ENCODE measurements at regions not wholly inside any gene's neighbourhood (a gene's known extent, or its start where the extent isn't known, plus 50 kb on each side); places are given as distances from the start of the nearest gene placed in this dataset.

DNA sequence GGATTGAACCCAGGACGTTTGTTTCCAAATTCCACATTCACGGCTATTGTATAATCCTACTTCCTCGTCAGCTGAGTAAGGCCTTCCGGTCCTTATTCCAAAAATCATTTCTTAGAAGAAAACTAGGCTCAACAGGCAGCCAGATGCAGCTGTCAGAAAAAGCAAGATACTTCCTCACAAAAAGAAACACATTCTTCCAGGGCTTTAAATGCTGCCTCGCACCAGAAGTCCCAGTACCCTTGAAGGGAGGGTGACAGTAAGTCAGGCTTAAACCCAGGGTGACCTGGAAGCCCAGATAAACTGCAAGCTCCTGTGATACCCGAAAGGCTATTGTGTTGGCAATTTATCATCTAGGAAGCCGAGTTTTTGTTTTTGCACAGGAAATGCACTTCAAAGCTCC, 414.0 kb downstream of the NFIB start:
- peaks cover 39% of the 10 kb centered on the region for H3K4me1 Mint-ChIP-seq (ENCODE audit: unreplicated experiment)
- TF ChIP-seq, protein P1, sequence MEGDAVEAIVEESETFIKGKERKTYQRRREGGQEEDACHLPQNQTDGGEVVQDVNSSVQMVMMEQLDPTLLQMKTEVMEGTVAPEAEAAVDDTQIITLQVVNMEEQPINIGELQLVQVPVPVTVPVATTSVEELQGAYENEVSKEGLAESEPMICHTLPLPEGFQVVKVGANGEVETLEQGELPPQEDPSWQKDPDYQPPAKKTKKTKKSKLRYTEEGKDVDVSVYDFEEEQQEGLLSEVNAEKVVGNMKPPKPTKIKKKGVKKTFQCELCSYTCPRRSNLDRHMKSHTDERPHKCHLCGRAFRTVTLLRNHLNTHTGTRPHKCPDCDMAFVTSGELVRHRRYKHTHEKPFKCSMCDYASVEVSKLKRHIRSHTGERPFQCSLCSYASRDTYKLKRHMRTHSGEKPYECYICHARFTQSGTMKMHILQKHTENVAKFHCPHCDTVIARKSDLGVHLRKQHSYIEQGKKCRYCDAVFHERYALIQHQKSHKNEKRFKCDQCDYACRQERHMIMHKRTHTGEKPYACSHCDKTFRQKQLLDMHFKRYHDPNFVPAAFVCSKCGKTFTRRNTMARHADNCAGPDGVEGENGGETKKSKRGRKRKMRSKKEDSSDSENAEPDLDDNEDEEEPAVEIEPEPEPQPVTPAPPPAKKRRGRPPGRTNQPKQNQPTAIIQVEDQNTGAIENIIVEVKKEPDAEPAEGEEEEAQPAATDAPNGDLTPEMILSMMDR (conservative IDR thresholded peaks at IDR 0.05) = no peak
- DNase-seq (ENCODE audit: extremely low spot score, unreplicated experiment) = no peak

DNA sequence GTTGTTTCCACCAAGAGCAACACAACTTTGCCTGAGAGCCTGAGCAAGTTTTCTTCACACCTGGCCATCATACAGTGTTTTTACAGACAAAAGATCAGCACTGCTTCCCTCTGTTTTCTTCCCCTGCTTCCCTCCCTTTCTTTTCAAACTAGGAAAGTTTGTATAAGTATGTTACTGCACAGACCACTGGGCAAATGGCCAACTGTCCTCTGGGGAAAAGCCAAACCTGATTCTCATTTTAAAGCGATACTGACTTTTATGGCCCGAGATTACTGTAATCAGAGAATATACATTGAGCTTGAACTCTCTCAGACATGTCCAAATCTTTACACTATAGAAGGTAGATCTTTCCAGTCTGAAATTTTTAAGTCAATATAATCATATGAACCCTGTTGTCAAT, 415.0 kb downstream of the NFIB start:
- Mint-ChIP-seq H3K27ac (no peak overlapping the region), H3K36me3 (no peaks in the 10 kb centered on the region), H3K4me3 (no peak overlapping the region), H3K9me3 (no peaks in the 10 kb centered on the region), H3K4me1 (ENCODE audit: unreplicated experiment) (peaks cover 39% of the 10 kb centered on the region), H3K27me3 (no peaks in the 10 kb centered on the region)
- TF ChIP-seq, protein P1 (conservative IDR thresholded peaks at IDR 0.05) = no peak
- DNase-seq (ENCODE audit: extremely low spot score, unreplicated experiment) = no peak

More for the DNA sequence above, 414.0 kb downstream of the NFIB start:
- H3K36me3 Mint-ChIP-seq = no peaks in the 10 kb centered on the region
- H3K27ac Mint-ChIP-seq = peak overlapping the region; percentile 83
- peak overlapping the region; percentile 18 for H3K4me3 Mint-ChIP-seq
- no peaks in the 10 kb centered on the region for H3K27me3 Mint-ChIP-seq
- no peaks in the 10 kb centered on the region for H3K9me3 Mint-ChIP-seq

DNA sequence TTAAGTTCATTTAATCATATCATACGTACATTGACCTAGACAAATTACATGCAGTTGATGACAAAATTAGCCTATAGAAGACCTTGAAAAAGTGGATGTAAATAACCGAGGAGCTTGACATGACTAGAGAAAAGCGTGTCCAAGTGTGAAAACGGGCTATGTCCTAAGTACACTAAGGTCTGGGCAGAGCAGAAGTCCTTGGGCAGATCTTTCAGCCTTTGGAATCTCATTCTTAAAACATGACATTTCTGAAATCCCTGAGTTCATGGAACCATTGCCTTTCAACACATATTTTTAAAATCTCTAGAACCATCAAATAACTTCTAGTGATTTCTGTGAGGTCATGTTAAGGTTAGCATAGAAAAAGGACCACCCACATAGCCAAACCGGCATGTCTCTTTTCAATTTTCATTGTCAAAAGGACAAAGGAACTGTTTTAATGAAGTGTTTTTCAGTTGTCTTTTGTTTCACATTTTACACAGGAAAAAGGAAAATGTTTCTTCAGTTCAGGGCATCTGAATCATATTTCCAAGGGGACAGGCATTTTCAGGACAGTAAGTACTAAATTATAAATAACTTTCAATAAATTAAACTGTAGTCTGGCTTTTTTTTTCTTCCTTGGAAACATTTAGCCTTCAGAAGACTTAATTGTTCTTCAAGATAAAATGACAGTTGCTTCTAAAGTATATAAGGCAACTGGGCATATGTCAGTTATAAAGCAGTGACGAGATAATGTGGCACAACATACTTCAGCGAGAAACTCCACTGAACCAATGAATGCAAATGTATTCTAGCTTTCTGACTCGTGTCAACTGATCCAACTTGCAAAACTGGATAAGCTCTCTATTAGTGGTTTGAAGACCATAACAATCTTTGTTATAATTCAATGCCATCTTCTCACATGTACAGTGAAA, 416.8 kb downstream of the NFIB start:
- H3K4me1 Mint-ChIP-seq (ENCODE audit: unreplicated experiment) = peaks cover 39% of the 10 kb centered on the region
- H3K27ac Mint-ChIP-seq = peak overlapping the region; percentile 62
- DNase-seq (ENCODE audit: extremely low spot score, unreplicated experiment) = no peak
- peak overlapping the region; percentile 22 for H3K4me3 Mint-ChIP-seq
- H3K9me3 Mint-ChIP-seq = no peaks in the 10 kb centered on the region
- TF ChIP-seq, protein P1 (conservative IDR thresholded peaks at IDR 0.05) = no peak
- no peaks in the 10 kb centered on the region for H3K27me3 Mint-ChIP-seq
- H3K36me3 Mint-ChIP-seq = no peaks in the 10 kb centered on the region

DNA sequence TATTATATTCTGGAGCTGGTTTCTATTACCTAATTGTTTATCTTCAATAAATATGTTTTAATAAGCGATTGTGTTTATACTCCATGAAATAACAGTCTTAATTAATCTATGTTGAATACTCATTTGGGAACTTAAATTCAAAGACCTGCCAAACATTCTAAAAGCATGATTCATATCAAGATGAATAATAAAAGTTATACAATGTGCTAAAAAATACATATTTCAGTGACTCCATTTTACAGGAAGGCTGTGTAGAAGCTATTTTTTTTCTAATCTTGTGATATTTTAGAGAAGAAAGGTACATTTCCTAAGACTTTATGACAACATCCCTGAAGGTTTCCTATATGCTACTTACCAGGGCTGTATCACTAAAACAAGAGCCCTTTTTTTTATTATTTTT, 417.9 kb downstream of the NFIB start:
- DNase-seq (ENCODE audit: extremely low spot score, unreplicated experiment) = no peak
- Mint-ChIP-seq H3K27ac (no peak overlapping the region), H3K4me3 (no peak overlapping the region), H3K9me3 (no peaks in the 10 kb centered on the region), H3K4me1 (ENCODE audit: unreplicated experiment) (peaks cover 33% of the 10 kb centered on the region), H3K36me3 (no peaks in the 10 kb centered on the region), H3K27me3 (no peaks in the 10 kb centered on the region)
- TF ChIP-seq, protein P1 (conservative IDR thresholded peaks at IDR 0.05) = no peak

DNA sequence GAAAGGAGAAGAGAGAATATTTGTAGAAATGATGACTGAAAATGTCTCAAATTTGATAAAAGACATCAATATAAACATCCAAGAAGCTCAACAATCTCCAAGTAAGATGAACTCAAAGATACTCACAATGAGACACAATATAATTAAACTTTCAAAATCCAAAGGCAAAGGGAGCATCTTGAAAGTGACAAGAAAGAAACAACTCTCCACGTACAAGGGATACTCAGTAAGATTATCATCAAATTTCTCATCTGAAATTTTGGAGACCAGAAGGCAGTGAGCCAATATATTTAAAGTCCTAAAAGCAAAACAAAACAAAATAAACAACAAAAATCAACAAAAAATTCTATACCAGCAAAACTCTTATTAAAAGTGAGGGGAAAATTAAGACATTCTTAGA, 428.7 kb downstream of the NFIB start:
- TF ChIP-seq, protein P1 (conservative IDR thresholded peaks at IDR 0.05) = no peak
- Mint-ChIP-seq H3K9me3 (peaks cover 14% of the 10 kb centered on the region), H3K27ac (no peak overlapping the region), H3K36me3 (peaks cover 13% of the 10 kb centered on the region), H3K4me3 (no peak overlapping the region), H3K4me1 (ENCODE audit: unreplicated experiment) (peaks cover 6% of the 10 kb centered on the region), H3K27me3 (no peaks in the 10 kb centered on the region)
- DNase-seq (ENCODE audit: extremely low spot score, unreplicated experiment) = no peak
